GM23338 (cell line): ENCODE measurements at regions not wholly inside any gene's neighbourhood (a gene's known extent, or its start where the extent isn't known, plus 50 kb on each side); places are given as distances from the start of the nearest gene placed in this dataset.

ENCODE experiments used
- ATAC-seq: fragments of 200-7000 bp; cut with Tn5 transposase; 3 replicates; pipeline ENCODE4 v1.9.1; 2020
- DNase-seq: peaks from one replicate; pipeline ENCODE4 v3.0.0-alpha.2; 2015; ENCODE audit warnings: low spot score
- H2AFZ ChIP-seq: fragments of 200-600 bp; sonication (generic); 2 replicates; pipeline ENCODE4 v1.8.0; 2016; ENCODE audit warnings: antibody characterized with exemption, mild to moderate bottlenecking, moderate library complexity
- H3F3A ChIP-seq: fragments of 200-600 bp; sonication (generic); replicated peaks from 2 replicates; pipeline ENCODE4 v1.8.0; 2017; ENCODE audit warnings: antibody characterized with exemption, mixed run types, low read depth
- H3K27ac ChIP-seq: fragments of 200-600 bp; sonication (generic); 2 replicates; pipeline ENCODE4 v1.6.1; 2016; ENCODE audit warnings: low read depth
- H3K27me3 ChIP-seq: fragments of 200-600 bp; sonication (generic); 2 replicates; pipeline ENCODE4 v1.8.0; 2016; ENCODE audit warnings: mild to moderate bottlenecking, mixed run types, moderate library complexity; ENCODE audit not compliant: insufficient read depth
- H3K36me3 ChIP-seq: fragments of 200-600 bp; sonication (generic); 2 replicates; pipeline ENCODE4 v1.8.0; 2016; ENCODE audit warnings: mild to moderate bottlenecking; ENCODE audit not compliant: insufficient read depth
- H3K4me1 ChIP-seq: fragments of 200-600 bp; sonication (generic); 2 replicates; pipeline ENCODE4 v1.8.0; 2016; ENCODE audit warnings: mild to moderate bottlenecking, moderate library complexity; ENCODE audit not compliant: insufficient read depth
- H3K4me2 ChIP-seq: fragments of 200-600 bp; sonication (generic); 2 replicates; pipeline ENCODE4 v1.7.1; 2017; ENCODE audit warnings: mixed run types
- H3K4me3 ChIP-seq: fragments of 200-600 bp; sonication (generic); 2 replicates; pipeline ENCODE4 v1.6.1; 2016; ENCODE audit warnings: mixed run types
- H3K79me2 ChIP-seq: fragments of 200-600 bp; sonication (generic); replicated peaks from 2 replicates; pipeline ENCODE4 v1.8.0; 2017; ENCODE audit warnings: mild to moderate bottlenecking; ENCODE audit not compliant: insufficient read depth
- H3K9me2 ChIP-seq: fragments of 200-600 bp; sonication (generic); 2 replicates; pipeline ENCODE4 v1.8.0; 2017; ENCODE audit not compliant: insufficient read depth
- H4K20me1 ChIP-seq: fragments of 200-600 bp; sonication (generic); replicated peaks from 2 replicates; pipeline ENCODE4 v1.8.0; 2017; ENCODE audit warnings: mild to moderate bottlenecking; ENCODE audit not compliant: insufficient read depth
- H3K27ac Mint-ChIP-seq: 2 replicates; pipeline ENCODE4 v1.8.0; 2020; ENCODE audit warnings: inconsistent platforms, mild to moderate bottlenecking, moderate library complexity, mixed read lengths
- H3K27me3 Mint-ChIP-seq: 3 replicates; pipeline ENCODE4 v1.8.0; 2022; ENCODE audit warnings: low read depth, mild to moderate bottlenecking, moderate library complexity, mixed read lengths, inconsistent platforms; ENCODE audit not compliant: insufficient read depth, poor library complexity
- H3K36me3 Mint-ChIP-seq: 3 replicates; pipeline ENCODE4 v1.8.0; 2021; ENCODE audit warnings: low read depth, mild to moderate bottlenecking, inconsistent platforms, moderate library complexity, mixed read lengths
- H3K4me1 Mint-ChIP-seq: 3 replicates; pipeline ENCODE4 v1.8.0; 2020; ENCODE audit warnings: mild to moderate bottlenecking, inconsistent platforms, mixed read lengths
- H3K4me3 Mint-ChIP-seq: 3 replicates; pipeline ENCODE4 v1.8.0; 2021; ENCODE audit warnings: moderate library complexity, mild to moderate bottlenecking, inconsistent platforms, mixed read lengths
- H3K9me3 Mint-ChIP-seq: 3 replicates; pipeline ENCODE4 v1.8.0; 2020; ENCODE audit warnings: moderate library complexity, mild to moderate bottlenecking, inconsistent platforms, mixed read lengths
- CREB1 ChIP-seq: fragments of 250-450 bp; sonication (Bioruptor Pico); IDR thresholded peaks from 2 replicates; pipeline ENCODE4 v1.5.0; 2020; ENCODE audit warnings: low read depth, mild to moderate bottlenecking, moderate library complexity
- CTCF ChIP-seq, 2 experiments: fragments of 200-600 bp in 1 of 2; sonication (generic) in 1 of 2; conservative IDR thresholded peaks; 2 replicates each; pipeline versions ENCODE4 v1.5.1 to v1.6.1; 2016 to 2017; ENCODE audit warnings: antibody characterized with exemption in 2 of 2, low read depth in 2 of 2, mild to moderate bottlenecking in 2 of 2, moderate library complexity in 1 of 2
- EZH2 ChIP-seq: fragments of 200-600 bp; sonication (generic); IDR thresholded peaks from one replicate; pipeline ENCODE4 v1.8.0; 2017; ENCODE audit warnings: antibody characterized with exemption, mild to moderate bottlenecking, low read depth; ENCODE audit not compliant: unreplicated experiment
- JUNB ChIP-seq: IDR thresholded peaks from one replicate; pipeline ENCODE4 v1.6.1; 2016; ENCODE audit warnings: antibody characterized with exemption; ENCODE audit not compliant: unreplicated experiment
- NANOG ChIP-seq: IDR thresholded peaks from 2 replicates; pipeline ENCODE4 v1.6.1; 2016; ENCODE audit warnings: antibody characterized with exemption, borderline replicate concordance
- REST ChIP-seq: IDR thresholded peaks from one replicate; pipeline ENCODE4 v1.6.1; 2018; ENCODE audit warnings: antibody characterized with exemption; ENCODE audit not compliant: unreplicated experiment
- STAT1 ChIP-seq: IDR thresholded peaks from one replicate; pipeline ENCODE4 v1.6.1; 2016; ENCODE audit warnings: antibody characterized with exemption; ENCODE audit not compliant: unreplicated experiment
- ZNF462 ChIP-seq: fragments of 250-450 bp; sonication (Bioruptor Pico); IDR thresholded peaks from 2 replicates; pipeline ENCODE4 v1.5.0; 2020; ENCODE audit warnings: mild to moderate bottlenecking, moderate library complexity

GRCh38 chr4:138647433-138647832 lies 368.1 kb upstream of the NOCT start:
- Histone ChIP-seq H3F3A (no peaks in the 10 kb centered on the region), H3K9me2 (peaks cover 15% of the 10 kb centered on the region), H3K27ac (0 out of 2 replicates have a peak overlapping the region, but pooled peaks have one; percentile 48), H3K36me3 (no peaks in the 10 kb centered on the region; the same call in 1 of the 2 replicates), H3K27me3 (no peaks in the 10 kb centered on the region), H3K79me2 (no peaks in the 10 kb centered on the region), H3K4me3 (no peak overlapping the region), H3K4me2 (0 out of 2 replicates have a peak overlapping the region, but pooled peaks have one; percentile 1), H2AFZ (no peak overlapping the region; the same call in 1 of the 2 replicates), H4K20me1 (no peaks in the 10 kb centered on the region), H3K4me1 (peaks cover 11% of the 10 kb centered on the region)
- H3K9me3 Mint-ChIP-seq = no peaks in the 10 kb centered on the region
- peak; percentile 86 for ATAC-seq
- TF ChIP-seq EZH2 (no peak), NANOG (0 out of 2 replicates have a peak, but pooled peaks have one; percentile 21), REST (no peak), STAT1 (no peak), CTCF (conservative IDR thresholded peaks at IDR 0.05; ENCODE audit: low read depth in 2 of 2) (no peak), JUNB (no peak), CREB1 (CRISPR knock-in tag) (no peak), ZNF462 (CRISPR knock-in tag) (peak; percentile 83)
- H3K27ac Mint-ChIP-seq = peak overlapping the region; percentile 91
- peaks cover 2% of the 10 kb centered on the region for H3K27me3 Mint-ChIP-seq
- no peak overlapping the region for H3K4me3 Mint-ChIP-seq
- H3K36me3 Mint-ChIP-seq = peaks cover 14% of the 10 kb centered on the region
- peaks cover 33% of the 10 kb centered on the region for H3K4me1 Mint-ChIP-seq
- DNase-seq = peak; percentile 33
